SK-N-SH (cell line): ENCODE measurements at regions not wholly inside any gene's neighbourhood (a gene's known extent, or its start where the extent isn't known, plus 50 kb on each side); places are given as distances from the start of the nearest gene placed in this dataset.

Source experiments
- EP300 ChIP-seq, 2 experiments: IDR thresholded peaks; 2 replicates each; pipeline versions ENCODE4 v1.4.0 to v1.6.1; 2012; ENCODE audit warnings: borderline replicate concordance in 1 of 2, low read depth in 1 of 2, low read length in 1 of 2
- EZH2phosphoT487 ChIP-seq: fragments of 200-600 bp; sonication (generic); IDR thresholded peaks from 2 replicates; pipeline ENCODE4 v1.6.1; 2017; ENCODE audit warnings: low read depth, mixed run types, mild to moderate bottlenecking, antibody characterized with exemption, moderate library complexity, borderline replicate concordance
- FOXJ3 ChIP-seq: sonication (generic); formaldehyde crosslinking; IDR thresholded peaks from 2 replicates; pipeline ENCODE4 v1.5.1; 2020; ENCODE audit warnings: mild to moderate bottlenecking, missing genetic modification reagents
- GATA2 ChIP-seq: sonication (generic); formaldehyde crosslinking; IDR thresholded peaks from 2 replicates; pipeline ENCODE4 v1.5.0; 2020; ENCODE audit warnings: mild to moderate bottlenecking, missing genetic modification reagents
- MEF2A ChIP-seq: IDR thresholded peaks from 2 replicates; pipeline ENCODE4 v1.4.0; 2012; ENCODE audit warnings: low read depth, borderline replicate concordance
- RAD21 ChIP-seq: IDR thresholded peaks from 2 replicates; pipeline ENCODE4 v1.6.1; 2012; ENCODE audit warnings: mild to moderate bottlenecking, low read length
- RXRA ChIP-seq: IDR thresholded peaks from 2 replicates; pipeline ENCODE4 v1.4.0; 2012; ENCODE audit warnings: low read depth, mild to moderate bottlenecking, borderline replicate concordance
- TF ChIP-seq, protein P1 (sequence below): fragments of 200-600 bp; sonication (generic); IDR thresholded peaks from 2 replicates; pipeline ENCODE4 v1.6.1; 2017; ENCODE audit warnings: antibody characterized with exemption, mild to moderate bottlenecking, moderate library complexity
- TF ChIP-seq, protein P2 (sequence below): IDR thresholded peaks from 2 replicates; pipeline ENCODE4 v1.4.0; 2012; ENCODE audit warnings: low read depth, borderline replicate concordance
- TF ChIP-seq, protein P3 (sequence below): IDR thresholded peaks from 2 replicates; pipeline ENCODE4 v1.6.1; 2012; ENCODE audit warnings: mild to moderate bottlenecking, low read depth, low read length, moderate library complexity
- TF ChIP-seq, protein P4 (sequence below): IDR thresholded peaks from 2 replicates; pipeline ENCODE4; 2012
- TF ChIP-seq, protein P5 (sequence below): fragments of 150-350 bp; IDR thresholded peaks from 2 replicates; pipeline ENCODE4 v1.6.1; 2017; ENCODE audit warnings: antibody characterized with exemption, low read length, low read depth, borderline replicate concordance
- TF ChIP-seq, protein P6 (sequence below): fragments of 150-350 bp; IDR thresholded peaks from 2 replicates; pipeline ENCODE4 v1.6.1; 2016; ENCODE audit warnings: mild to moderate bottlenecking, low read depth, low read length

DNA sequence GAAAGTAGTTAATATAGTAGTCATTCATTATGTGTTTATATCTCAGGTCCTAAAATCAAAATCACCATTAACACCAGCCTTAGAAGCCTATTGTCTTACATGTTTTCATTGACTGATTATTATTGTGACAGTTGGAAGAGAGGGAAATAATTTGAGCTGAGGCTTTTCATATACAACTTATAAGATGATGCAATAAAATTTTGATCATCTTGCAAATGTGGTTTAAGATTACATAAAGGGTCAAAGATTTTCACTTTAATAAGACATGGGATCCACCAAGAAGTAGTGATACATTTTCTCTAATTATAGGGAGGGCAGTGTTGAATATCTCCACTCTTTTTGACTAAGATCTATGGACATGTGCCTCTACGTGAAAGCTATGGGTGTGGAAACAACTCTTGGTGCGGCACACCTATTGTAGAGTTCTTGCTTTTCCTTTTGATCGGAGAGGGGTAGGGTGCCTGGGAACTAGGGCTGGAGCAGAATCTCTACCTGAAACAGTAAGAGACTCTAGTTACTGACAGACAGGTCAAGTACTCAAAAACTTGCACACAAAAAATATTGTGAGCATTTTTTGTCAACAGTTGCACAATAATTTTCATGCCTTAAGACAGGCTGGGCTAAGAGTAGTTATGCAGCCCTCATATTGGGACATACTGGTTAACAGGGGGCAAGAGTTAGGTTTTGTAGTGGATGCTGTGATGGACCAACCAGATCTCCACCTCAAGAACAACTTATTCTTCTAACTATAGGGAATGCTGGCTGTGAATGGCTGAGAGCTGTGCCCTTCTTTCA, 139.3 kb upstream of the FST start:
- TF ChIP-seq, protein P1, sequence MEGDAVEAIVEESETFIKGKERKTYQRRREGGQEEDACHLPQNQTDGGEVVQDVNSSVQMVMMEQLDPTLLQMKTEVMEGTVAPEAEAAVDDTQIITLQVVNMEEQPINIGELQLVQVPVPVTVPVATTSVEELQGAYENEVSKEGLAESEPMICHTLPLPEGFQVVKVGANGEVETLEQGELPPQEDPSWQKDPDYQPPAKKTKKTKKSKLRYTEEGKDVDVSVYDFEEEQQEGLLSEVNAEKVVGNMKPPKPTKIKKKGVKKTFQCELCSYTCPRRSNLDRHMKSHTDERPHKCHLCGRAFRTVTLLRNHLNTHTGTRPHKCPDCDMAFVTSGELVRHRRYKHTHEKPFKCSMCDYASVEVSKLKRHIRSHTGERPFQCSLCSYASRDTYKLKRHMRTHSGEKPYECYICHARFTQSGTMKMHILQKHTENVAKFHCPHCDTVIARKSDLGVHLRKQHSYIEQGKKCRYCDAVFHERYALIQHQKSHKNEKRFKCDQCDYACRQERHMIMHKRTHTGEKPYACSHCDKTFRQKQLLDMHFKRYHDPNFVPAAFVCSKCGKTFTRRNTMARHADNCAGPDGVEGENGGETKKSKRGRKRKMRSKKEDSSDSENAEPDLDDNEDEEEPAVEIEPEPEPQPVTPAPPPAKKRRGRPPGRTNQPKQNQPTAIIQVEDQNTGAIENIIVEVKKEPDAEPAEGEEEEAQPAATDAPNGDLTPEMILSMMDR = no peak
- TF ChIP-seq, protein P2, sequence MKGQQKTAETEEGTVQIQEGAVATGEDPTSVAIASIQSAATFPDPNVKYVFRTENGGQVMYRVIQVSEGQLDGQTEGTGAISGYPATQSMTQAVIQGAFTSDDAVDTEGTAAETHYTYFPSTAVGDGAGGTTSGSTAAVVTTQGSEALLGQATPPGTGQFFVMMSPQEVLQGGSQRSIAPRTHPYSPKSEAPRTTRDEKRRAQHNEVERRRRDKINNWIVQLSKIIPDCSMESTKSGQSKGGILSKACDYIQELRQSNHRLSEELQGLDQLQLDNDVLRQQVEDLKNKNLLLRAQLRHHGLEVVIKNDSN = no peak
- TF ChIP-seq GATA2 (CRISPR knock-in tag) = no peak
- TF ChIP-seq MEF2A = no peak
- TF ChIP-seq RAD21 = no peak
- TF ChIP-seq EP300 (IDR thresholded peaks at IDR 0.05; ENCODE audit: borderline replicate concordance in 1 of 2, low read depth in 1 of 2, low read length in 1 of 2) = no peak
- TF ChIP-seq, protein P3, sequence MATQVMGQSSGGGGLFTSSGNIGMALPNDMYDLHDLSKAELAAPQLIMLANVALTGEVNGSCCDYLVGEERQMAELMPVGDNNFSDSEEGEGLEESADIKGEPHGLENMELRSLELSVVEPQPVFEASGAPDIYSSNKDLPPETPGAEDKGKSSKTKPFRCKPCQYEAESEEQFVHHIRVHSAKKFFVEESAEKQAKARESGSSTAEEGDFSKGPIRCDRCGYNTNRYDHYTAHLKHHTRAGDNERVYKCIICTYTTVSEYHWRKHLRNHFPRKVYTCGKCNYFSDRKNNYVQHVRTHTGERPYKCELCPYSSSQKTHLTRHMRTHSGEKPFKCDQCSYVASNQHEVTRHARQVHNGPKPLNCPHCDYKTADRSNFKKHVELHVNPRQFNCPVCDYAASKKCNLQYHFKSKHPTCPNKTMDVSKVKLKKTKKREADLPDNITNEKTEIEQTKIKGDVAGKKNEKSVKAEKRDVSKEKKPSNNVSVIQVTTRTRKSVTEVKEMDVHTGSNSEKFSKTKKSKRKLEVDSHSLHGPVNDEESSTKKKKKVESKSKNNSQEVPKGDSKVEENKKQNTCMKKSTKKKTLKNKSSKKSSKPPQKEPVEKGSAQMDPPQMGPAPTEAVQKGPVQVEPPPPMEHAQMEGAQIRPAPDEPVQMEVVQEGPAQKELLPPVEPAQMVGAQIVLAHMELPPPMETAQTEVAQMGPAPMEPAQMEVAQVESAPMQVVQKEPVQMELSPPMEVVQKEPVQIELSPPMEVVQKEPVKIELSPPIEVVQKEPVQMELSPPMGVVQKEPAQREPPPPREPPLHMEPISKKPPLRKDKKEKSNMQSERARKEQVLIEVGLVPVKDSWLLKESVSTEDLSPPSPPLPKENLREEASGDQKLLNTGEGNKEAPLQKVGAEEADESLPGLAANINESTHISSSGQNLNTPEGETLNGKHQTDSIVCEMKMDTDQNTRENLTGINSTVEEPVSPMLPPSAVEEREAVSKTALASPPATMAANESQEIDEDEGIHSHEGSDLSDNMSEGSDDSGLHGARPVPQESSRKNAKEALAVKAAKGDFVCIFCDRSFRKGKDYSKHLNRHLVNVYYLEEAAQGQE = no peak
- TF ChIP-seq, protein P4, sequence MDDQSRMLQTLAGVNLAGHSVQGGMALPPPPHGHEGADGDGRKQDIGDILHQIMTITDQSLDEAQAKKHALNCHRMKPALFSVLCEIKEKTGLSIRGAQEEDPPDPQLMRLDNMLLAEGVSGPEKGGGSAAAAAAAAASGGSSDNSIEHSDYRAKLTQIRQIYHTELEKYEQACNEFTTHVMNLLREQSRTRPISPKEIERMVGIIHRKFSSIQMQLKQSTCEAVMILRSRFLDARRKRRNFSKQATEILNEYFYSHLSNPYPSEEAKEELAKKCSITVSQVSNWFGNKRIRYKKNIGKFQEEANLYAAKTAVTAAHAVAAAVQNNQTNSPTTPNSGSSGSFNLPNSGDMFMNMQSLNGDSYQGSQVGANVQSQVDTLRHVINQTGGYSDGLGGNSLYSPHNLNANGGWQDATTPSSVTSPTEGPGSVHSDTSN = no peak
- no peak for TF ChIP-seq EZH2phosphoT487
- TF ChIP-seq RXRA = no peak
- TF ChIP-seq, protein P5, sequence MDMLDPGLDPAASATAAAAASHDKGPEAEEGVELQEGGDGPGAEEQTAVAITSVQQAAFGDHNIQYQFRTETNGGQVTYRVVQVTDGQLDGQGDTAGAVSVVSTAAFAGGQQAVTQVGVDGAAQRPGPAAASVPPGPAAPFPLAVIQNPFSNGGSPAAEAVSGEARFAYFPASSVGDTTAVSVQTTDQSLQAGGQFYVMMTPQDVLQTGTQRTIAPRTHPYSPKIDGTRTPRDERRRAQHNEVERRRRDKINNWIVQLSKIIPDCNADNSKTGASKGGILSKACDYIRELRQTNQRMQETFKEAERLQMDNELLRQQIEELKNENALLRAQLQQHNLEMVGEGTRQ = no peak
- no peak for TF ChIP-seq FOXJ3 (CRISPR knock-in tag)
- TF ChIP-seq, protein P6, sequence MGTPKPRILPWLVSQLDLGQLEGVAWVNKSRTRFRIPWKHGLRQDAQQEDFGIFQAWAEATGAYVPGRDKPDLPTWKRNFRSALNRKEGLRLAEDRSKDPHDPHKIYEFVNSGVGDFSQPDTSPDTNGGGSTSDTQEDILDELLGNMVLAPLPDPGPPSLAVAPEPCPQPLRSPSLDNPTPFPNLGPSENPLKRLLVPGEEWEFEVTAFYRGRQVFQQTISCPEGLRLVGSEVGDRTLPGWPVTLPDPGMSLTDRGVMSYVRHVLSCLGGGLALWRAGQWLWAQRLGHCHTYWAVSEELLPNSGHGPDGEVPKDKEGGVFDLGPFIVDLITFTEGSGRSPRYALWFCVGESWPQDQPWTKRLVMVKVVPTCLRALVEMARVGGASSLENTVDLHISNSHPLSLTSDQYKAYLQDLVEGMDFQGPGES = no peak
